Astrocyte (in vitro differentiated cells and primary cell): ENCODE measurements at regions not wholly inside any gene's neighbourhood (a gene's known extent, or its start where the extent isn't known, plus 50 kb on each side); places are given as distances from the start of the nearest gene placed in this dataset.
"Not testable (repeated sequence)": the region's sequence is repeated elsewhere in the genome, so short reads cannot be mapped to it uniquely, and the experiment has no call there.

ENCODE experiments used
- EZH2 ChIP-seq: IDR thresholded peaks from 2 replicates; pipeline ENCODE4 v1.6.1; 2012; ENCODE audit warnings: mild to moderate bottlenecking, low read length, inconsistent platforms; ENCODE audit not compliant: insufficient read depth
- TF ChIP-seq, protein P1 (sequence below): IDR thresholded peaks from 2 replicates; pipeline ENCODE4 v1.5.1; 2011; ENCODE audit warnings: low read depth, mild to moderate bottlenecking, inconsistent platforms, low read length, moderate library complexity; ENCODE audit not compliant: insufficient read depth

DNA sequence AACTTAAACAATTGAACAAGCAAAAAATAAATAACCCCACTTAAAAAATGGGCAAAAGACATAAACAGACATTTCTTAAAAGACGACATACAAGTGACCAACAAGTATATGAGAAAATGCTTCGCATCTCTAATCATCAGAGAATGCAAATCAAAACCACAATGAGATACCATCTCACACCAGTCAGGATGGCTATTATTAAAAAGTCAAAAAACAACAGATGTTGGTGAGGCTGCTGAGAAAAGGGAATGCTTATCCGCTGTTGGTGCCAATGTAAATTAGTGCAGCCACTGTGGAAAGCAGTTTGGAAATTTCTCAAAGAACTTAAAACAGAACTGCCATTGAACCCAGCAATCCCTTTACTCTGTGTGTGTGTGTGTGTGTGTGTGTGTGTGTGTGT, 122.2 kb upstream of the TGFBR2 start:
- TF ChIP-seq, protein P1, sequence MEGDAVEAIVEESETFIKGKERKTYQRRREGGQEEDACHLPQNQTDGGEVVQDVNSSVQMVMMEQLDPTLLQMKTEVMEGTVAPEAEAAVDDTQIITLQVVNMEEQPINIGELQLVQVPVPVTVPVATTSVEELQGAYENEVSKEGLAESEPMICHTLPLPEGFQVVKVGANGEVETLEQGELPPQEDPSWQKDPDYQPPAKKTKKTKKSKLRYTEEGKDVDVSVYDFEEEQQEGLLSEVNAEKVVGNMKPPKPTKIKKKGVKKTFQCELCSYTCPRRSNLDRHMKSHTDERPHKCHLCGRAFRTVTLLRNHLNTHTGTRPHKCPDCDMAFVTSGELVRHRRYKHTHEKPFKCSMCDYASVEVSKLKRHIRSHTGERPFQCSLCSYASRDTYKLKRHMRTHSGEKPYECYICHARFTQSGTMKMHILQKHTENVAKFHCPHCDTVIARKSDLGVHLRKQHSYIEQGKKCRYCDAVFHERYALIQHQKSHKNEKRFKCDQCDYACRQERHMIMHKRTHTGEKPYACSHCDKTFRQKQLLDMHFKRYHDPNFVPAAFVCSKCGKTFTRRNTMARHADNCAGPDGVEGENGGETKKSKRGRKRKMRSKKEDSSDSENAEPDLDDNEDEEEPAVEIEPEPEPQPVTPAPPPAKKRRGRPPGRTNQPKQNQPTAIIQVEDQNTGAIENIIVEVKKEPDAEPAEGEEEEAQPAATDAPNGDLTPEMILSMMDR, result not testable (repeated sequence)
- not testable (repeated sequence) for TF ChIP-seq EZH2
